ENCODE measurements at regions not wholly inside any gene's neighbourhood (a gene's known extent, or its start where the extent isn't known, plus 50 kb on each side); places are given as distances from the start of the nearest gene placed in this dataset.

- no peak for TF ChIP-seq EP300 (IDR thresholded peaks at IDR 0.05)
- TF ChIP-seq POLR2A (IDR thresholded peaks at IDR 0.05), result no peak
Observed at GRCh38 chr2:122651236-122651635, 895.8 kb downstream of the TSN start.

All from ovary (tissue), 1 donor.